ENCODE measurements at regions not wholly inside any gene's neighbourhood (a gene's known extent, or its start where the extent isn't known, plus 50 kb on each side); places are given as distances from the start of the nearest gene placed in this dataset.

DNA sequence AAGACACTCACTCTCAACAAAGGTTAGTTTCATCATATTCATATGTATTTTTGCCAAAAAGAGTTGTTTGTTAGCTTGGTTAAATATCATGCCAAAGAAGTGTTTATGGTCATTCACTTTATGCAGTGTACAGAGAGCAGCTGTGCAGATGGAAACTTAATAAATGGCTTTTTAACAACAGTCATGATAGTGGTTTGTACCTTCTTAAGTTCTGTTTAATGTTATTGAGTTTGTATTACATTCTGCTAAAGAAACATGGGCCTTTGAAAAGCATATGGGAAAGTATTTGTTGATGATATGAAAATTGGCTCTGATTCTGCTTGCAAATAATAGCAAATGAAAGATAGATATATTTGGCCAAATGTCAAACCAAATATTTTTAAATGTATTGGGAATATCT is 607.3 kb downstream of the NCAM2 start:
- Histone ChIP-seq H3K9me3 (ENCODE audit: control insufficient read depth, low read length) (no peaks in the 10 kb centered on the region), H3K4me1 (ENCODE audit: control insufficient read depth, insufficient read depth, low read length) (no peaks in the 10 kb centered on the region), H3K27ac (ENCODE audit: insufficient read depth, low read depth, low read length, poor library complexity, severe bottlenecking) (no peak overlapping the region), H3K27me3 (ENCODE audit: control insufficient read depth, insufficient read depth, low read length, poor library complexity, severe bottlenecking) (no peaks in the 10 kb centered on the region), H3K4me3 (ENCODE audit: insufficient read depth, low read depth, low read length) (no peak overlapping the region), H3K36me3 (ENCODE audit: control insufficient read depth, insufficient read depth, low read length) (no peaks in the 10 kb centered on the region)

DNA sequence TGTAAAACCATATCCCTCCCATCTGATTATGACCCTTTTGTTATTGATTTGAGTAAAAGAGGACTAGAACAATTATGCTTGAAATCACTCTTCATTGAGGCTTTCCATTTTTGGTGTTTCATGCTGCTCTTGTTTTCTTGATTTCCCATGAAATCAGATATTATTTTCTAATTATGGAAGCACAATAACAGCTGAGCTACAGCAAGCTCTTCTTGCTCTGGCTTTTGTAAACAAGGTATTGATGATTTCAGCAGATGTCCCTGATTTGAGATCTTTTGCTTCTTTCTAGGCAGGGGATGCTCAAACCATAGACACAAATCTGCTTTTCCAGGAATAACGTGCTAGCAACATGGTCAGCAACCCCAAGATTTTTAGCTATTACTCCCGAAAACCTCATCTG is 607.8 kb downstream of the NCAM2 start:
- Histone ChIP-seq H3K36me3 (ENCODE audit: control insufficient read depth, insufficient read depth, low read length) (no peaks in the 10 kb centered on the region), H3K4me3 (ENCODE audit: insufficient read depth, low read depth, low read length) (no peak overlapping the region), H3K9me3 (ENCODE audit: control insufficient read depth, low read length) (no peaks in the 10 kb centered on the region), H3K4me1 (ENCODE audit: control insufficient read depth, insufficient read depth, low read length) (no peaks in the 10 kb centered on the region), H3K27me3 (ENCODE audit: control insufficient read depth, insufficient read depth, low read length, poor library complexity, severe bottlenecking) (no peaks in the 10 kb centered on the region), H3K27ac (ENCODE audit: insufficient read depth, low read depth, low read length, poor library complexity, severe bottlenecking) (no peak overlapping the region)
- WGBS, 2 experiments, result 90 to 95% methylated on average over 2 of the region's 2 CpGs

DNA sequence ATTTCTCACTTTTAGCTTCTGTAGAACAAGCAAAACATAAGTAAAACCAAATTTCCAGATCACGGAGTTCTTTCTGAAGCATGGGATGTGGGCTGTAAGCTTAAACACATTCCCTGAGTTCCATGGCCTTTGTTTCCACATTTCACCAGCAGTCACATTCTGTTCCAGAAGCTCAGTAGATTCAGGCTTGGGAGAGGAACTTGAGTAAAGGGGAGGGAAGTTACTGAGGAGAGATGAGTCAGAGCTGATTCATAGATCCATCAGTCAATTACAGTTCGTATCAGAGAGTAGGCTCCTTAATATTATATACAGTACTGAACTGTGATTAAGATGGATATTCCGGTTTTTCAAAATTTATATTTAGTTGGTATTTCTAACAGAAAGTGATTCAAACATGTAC is 614.3 kb downstream of the NCAM2 start:
- 36 to 42% methylated on average over 1 of the region's 3 CpGs for WGBS, 2 experiments
- Histone ChIP-seq H3K4me3 (ENCODE audit: insufficient read depth, low read depth, low read length) (no peak overlapping the region), H3K4me1 (ENCODE audit: control insufficient read depth, insufficient read depth, low read length) (peaks cover 9% of the 10 kb centered on the region), H3K36me3 (ENCODE audit: control insufficient read depth, insufficient read depth, low read length) (no peaks in the 10 kb centered on the region), H3K27ac (ENCODE audit: insufficient read depth, low read depth, low read length, poor library complexity, severe bottlenecking) (peak overlapping the region; percentile 60), H3K9me3 (ENCODE audit: control insufficient read depth, low read length) (no peaks in the 10 kb centered on the region), H3K27me3 (ENCODE audit: control insufficient read depth, insufficient read depth, low read length, poor library complexity, severe bottlenecking) (no peaks in the 10 kb centered on the region)

DNA sequence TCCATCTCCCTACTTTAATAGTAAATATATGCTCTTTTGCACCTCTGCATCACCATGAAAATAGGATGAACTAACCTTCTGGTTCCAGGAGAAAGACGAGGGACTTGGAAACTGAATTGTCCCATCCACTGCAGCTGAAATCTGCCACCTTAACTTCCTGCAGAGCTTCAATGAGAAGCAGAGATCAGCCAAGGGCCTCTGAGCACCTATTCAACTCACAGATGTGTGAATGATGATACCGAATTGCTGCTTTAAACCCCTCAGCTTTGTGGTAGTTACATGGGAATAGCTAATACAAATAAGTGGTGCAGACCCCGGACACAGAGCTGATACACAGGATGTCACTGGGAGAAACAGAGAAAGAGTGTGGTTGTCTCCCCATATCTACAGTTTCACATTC is 616.8 kb downstream of the NCAM2 start:
- peaks cover 9% of the 10 kb centered on the region for H3K4me1 ChIP-seq (ENCODE audit: control insufficient read depth, insufficient read depth, low read length)
- no peaks in the 10 kb centered on the region for H3K9me3 ChIP-seq (ENCODE audit: control insufficient read depth, low read length)
- 91 to 94% methylated on average over 3 of the region's 3 CpGs for WGBS, 2 experiments
- no peak overlapping the region for H3K4me3 ChIP-seq (ENCODE audit: insufficient read depth, low read depth, low read length)
- H3K27ac ChIP-seq (ENCODE audit: insufficient read depth, low read depth, low read length, poor library complexity, severe bottlenecking), result no peak overlapping the region
- H3K27me3 ChIP-seq (ENCODE audit: control insufficient read depth, insufficient read depth, low read length, poor library complexity, severe bottlenecking), result no peaks in the 10 kb centered on the region
- H3K36me3 ChIP-seq (ENCODE audit: control insufficient read depth, insufficient read depth, low read length), result no peaks in the 10 kb centered on the region

DNA sequence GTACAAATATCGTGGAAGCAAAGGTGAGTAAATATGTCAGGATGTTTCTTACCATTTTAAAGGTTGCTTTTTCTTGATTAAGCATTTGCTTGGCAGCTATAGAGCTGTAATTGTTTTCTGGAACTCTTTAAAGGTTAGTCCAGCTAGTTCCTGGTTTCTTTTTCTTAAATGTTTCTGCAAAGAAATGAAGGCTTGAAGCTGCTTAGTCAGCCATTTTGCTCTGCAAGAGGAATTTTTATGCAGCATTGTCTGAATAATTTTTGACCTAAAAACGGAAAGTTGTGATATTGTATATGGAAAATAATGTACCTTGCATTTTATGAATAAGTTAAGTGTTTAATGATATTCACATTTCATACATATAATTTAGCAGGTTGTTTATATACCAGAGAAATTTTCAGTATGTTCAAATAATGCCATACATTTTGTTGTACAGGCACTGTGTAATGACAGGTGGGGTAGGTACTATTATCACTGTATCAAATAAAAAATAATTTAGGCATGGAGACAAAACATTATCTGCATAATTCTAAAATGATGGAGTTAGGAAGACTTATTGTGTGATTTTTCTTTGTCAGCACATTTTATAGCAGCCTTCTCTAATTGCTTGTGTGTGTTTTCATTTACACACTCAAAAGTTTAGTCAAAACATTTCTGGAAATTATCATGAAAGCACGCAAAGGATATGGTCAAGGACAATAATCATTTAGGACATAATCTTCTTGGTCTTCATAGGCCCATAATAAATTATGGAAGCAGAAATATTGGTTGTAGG is 624.4 kb downstream of the NCAM2 start:
- Histone ChIP-seq H3K4me3 (ENCODE audit: insufficient read depth, low read depth, low read length) (no peak overlapping the region), H3K4me1 (ENCODE audit: control insufficient read depth, insufficient read depth, low read length) (no peaks in the 10 kb centered on the region)
- WGBS, 2 experiments, result 95 to 98% methylated on average over 3 of the region's 3 CpGs

DNA sequence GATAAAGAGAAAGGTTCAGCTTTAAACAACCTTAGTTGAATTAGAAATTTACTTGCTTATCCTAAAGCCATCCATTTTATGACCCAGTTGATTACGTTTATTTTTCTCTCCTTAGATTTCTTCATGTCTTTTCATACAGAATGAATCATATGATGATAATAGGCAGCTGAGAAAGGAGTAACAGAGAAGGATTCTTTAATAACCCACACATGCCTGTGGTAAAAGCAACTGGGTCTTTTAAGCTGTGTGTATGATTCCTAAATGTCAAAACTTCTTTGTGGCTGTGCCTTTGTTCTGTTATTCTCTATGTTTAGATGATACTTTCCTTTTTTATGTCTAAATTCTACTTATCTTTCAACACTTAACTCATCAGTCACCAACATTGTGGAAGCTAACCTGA is 626.5 kb downstream of the NCAM2 start:
- WGBS, 2 experiments, result no CpG with 5 or more reads among the region's 1 CpG
- no peaks in the 10 kb centered on the region for H3K36me3 ChIP-seq (ENCODE audit: control insufficient read depth, insufficient read depth, low read length)
- H3K27me3 ChIP-seq (ENCODE audit: control insufficient read depth, insufficient read depth, low read length, poor library complexity, severe bottlenecking), result no peaks in the 10 kb centered on the region
- no peak overlapping the region for H3K4me3 ChIP-seq (ENCODE audit: insufficient read depth, low read depth, low read length)
- H3K27ac ChIP-seq (ENCODE audit: insufficient read depth, low read depth, low read length, poor library complexity, severe bottlenecking), result no peak overlapping the region
- H3K4me1 ChIP-seq (ENCODE audit: control insufficient read depth, insufficient read depth, low read length), result no peaks in the 10 kb centered on the region
- H3K9me3 ChIP-seq (ENCODE audit: control insufficient read depth, low read length), result no peaks in the 10 kb centered on the region

More for the DNA sequence above, 624.4 kb downstream of the NCAM2 start:
- Histone ChIP-seq H3K36me3 (ENCODE audit: control insufficient read depth, insufficient read depth, low read length) (no peaks in the 10 kb centered on the region), H3K9me3 (ENCODE audit: control insufficient read depth, low read length) (no peaks in the 10 kb centered on the region), H3K27me3 (ENCODE audit: control insufficient read depth, insufficient read depth, low read length, poor library complexity, severe bottlenecking) (no peaks in the 10 kb centered on the region), H3K27ac (ENCODE audit: insufficient read depth, low read depth, low read length, poor library complexity, severe bottlenecking) (no peak overlapping the region)

DNA sequence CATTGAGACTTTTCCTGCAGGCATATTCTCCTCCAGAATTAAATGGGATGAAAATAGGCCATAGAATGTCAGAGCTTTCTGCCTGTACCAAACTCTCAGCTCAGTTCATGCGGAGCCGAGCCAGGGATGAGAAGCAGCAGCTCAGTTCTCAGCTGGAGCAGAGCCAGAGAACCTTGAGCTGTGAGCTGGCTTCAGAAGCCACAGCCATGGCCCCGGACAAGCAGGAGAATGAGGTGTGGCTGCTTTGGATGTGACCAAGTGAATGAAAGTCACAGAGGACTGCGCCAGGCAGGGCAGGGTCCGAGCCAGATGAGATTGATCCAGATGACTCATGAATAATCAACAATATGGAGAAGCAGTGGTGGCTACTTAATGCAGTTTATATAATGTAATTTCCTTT is 633.8 kb downstream of the NCAM2 start:
- Histone ChIP-seq H3K27ac (ENCODE audit: insufficient read depth, low read depth, low read length, poor library complexity, severe bottlenecking) (no peak overlapping the region), H3K36me3 (ENCODE audit: control insufficient read depth, insufficient read depth, low read length) (no peaks in the 10 kb centered on the region), H3K4me3 (ENCODE audit: insufficient read depth, low read depth, low read length) (no peak overlapping the region), H3K9me3 (ENCODE audit: control insufficient read depth, low read length) (no peaks in the 10 kb centered on the region), H3K27me3 (ENCODE audit: control insufficient read depth, insufficient read depth, low read length, poor library complexity, severe bottlenecking) (no peaks in the 10 kb centered on the region), H3K4me1 (ENCODE audit: control insufficient read depth, insufficient read depth, low read length) (no peaks in the 10 kb centered on the region)
- WGBS, 2 experiments, result 96 to 98% methylated on average over 5 of the region's 5 CpGs

DNA sequence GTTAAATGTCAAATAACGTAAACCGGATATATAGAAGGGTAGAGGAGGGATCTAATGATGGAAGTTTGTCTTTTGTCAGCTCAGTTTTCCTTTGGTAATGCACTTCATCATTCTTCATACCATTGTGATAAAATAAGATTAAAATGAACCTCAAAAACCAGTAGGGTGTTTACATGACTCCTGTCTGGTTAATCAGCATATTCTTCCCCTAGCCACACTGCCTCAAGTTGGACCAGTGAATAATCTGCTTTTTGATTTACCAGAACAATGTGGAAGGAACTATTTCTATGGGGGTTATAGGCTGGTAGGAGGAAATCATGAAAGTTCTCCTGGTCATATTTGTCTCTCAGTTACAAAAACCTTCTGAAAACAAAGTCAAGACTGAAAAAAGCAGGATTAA is 634.7 kb downstream of the NCAM2 start:
- no peaks in the 10 kb centered on the region for H3K27me3 ChIP-seq (ENCODE audit: control insufficient read depth, insufficient read depth, low read length, poor library complexity, severe bottlenecking)
- WGBS, 2 experiments, result 93 to 100% methylated on average over 2 of the region's 2 CpGs
- H3K4me3 ChIP-seq (ENCODE audit: insufficient read depth, low read depth, low read length), result no peak overlapping the region
- H3K36me3 ChIP-seq (ENCODE audit: control insufficient read depth, insufficient read depth, low read length), result no peaks in the 10 kb centered on the region
- no peaks in the 10 kb centered on the region for H3K4me1 ChIP-seq (ENCODE audit: control insufficient read depth, insufficient read depth, low read length)
- H3K9me3 ChIP-seq (ENCODE audit: control insufficient read depth, low read length), result no peaks in the 10 kb centered on the region
- H3K27ac ChIP-seq (ENCODE audit: insufficient read depth, low read depth, low read length, poor library complexity, severe bottlenecking), result no peak overlapping the region

DNA sequence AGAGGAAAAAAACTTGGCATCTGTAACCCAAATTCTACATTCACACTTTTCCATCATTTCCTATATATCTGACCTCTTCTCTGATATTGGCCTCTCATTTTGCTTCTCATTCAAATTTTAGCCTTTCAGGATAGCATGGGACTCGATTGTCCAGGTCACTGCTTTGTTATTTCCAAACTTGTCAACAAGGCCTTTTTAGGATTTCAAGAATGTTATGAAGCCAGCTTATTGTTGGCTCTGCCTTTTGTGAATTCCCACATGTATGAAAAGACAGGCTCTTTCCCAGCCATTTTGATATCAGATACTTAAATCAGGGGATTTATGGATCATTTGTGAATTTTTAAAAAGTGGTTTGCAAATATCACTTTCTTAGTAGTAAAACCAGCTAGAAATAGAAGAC is 663.5 kb downstream of the NCAM2 start:
- Histone ChIP-seq H3K27ac (ENCODE audit: insufficient read depth, low read depth, low read length, poor library complexity, severe bottlenecking) (no peak overlapping the region), H3K36me3 (ENCODE audit: control insufficient read depth, insufficient read depth, low read length) (no peaks in the 10 kb centered on the region), H3K4me3 (ENCODE audit: insufficient read depth, low read depth, low read length) (no peak overlapping the region), H3K9me3 (ENCODE audit: control insufficient read depth, low read length) (no peaks in the 10 kb centered on the region), H3K4me1 (ENCODE audit: control insufficient read depth, insufficient read depth, low read length) (no peaks in the 10 kb centered on the region), H3K27me3 (ENCODE audit: control insufficient read depth, insufficient read depth, low read length, poor library complexity, severe bottlenecking) (no peaks in the 10 kb centered on the region)
- WGBS, 2 experiments, result 76 to 90% methylated on average over 1 of the region's 1 CpG

DNA sequence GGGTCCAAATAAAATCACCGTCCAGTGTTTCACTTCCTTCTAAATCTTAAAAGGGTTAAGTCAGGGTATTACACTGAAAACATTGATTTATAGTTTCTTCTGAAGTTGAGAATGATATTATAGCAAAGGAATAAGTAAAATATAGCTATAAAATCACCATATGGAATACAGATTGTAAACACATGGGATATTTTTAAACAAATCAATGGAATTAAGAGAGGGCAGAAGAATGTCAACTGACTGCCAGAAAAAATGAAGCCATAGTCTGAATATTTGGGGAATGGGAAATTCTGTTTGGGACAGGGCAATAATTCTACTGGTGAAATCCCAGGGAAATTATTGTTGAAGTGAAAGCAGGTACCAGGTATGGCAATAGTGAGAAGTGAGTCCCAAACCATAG is 664.6 kb downstream of the NCAM2 start:
- Histone ChIP-seq H3K36me3 (ENCODE audit: control insufficient read depth, insufficient read depth, low read length) (no peaks in the 10 kb centered on the region), H3K27ac (ENCODE audit: insufficient read depth, low read depth, low read length, poor library complexity, severe bottlenecking) (no peak overlapping the region), H3K27me3 (ENCODE audit: control insufficient read depth, insufficient read depth, low read length, poor library complexity, severe bottlenecking) (no peaks in the 10 kb centered on the region), H3K4me3 (ENCODE audit: insufficient read depth, low read depth, low read length) (no peak overlapping the region), H3K4me1 (ENCODE audit: control insufficient read depth, insufficient read depth, low read length) (no peaks in the 10 kb centered on the region), H3K9me3 (ENCODE audit: control insufficient read depth, low read length) (no peaks in the 10 kb centered on the region)
- WGBS, 2 experiments, result 100% methylated on average over 1 of the region's 1 CpG

DNA sequence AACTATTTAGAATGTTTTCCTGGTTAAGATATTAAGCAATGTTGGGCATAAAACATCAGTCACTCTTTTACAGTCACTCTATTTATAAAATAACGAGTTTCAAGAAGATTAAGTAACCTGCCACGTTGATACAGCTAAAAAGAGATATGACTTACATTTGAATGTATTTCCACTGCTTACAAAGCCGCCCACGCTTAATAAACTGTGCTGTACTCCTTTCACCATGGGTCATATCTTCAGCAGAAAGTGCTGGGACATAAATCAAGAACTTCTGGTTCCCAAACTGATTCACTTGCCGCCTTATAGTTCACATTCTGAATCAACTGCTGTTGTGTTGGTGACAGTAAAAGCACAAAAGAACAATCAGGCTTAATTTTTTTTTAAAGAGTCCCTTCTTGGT is 666.7 kb downstream of the NCAM2 start:
- no peaks in the 10 kb centered on the region for H3K36me3 ChIP-seq (ENCODE audit: control insufficient read depth, insufficient read depth, low read length)
- H3K4me1 ChIP-seq (ENCODE audit: control insufficient read depth, insufficient read depth, low read length), result no peaks in the 10 kb centered on the region
- no peak overlapping the region for H3K4me3 ChIP-seq (ENCODE audit: insufficient read depth, low read depth, low read length)
- no peaks in the 10 kb centered on the region for H3K9me3 ChIP-seq (ENCODE audit: control insufficient read depth, low read length)
- H3K27me3 ChIP-seq (ENCODE audit: control insufficient read depth, insufficient read depth, low read length, poor library complexity, severe bottlenecking), result no peaks in the 10 kb centered on the region
- 95% methylated on average over 5 of the region's 5 CpGs for WGBS, 2 experiments
- H3K27ac ChIP-seq (ENCODE audit: insufficient read depth, low read depth, low read length, poor library complexity, severe bottlenecking), result no peak overlapping the region

Measured in ectodermal cell (in vitro differentiated cells).